Breast epithelium (tissue), 3 donors: ENCODE measurements at regions not wholly inside any gene's neighbourhood (a gene's known extent, or its start where the extent isn't known, plus 50 kb on each side); places are given as distances from the start of the nearest gene placed in this dataset.

Experiments
- CTCF ChIP-seq, 3 donors: fragments of 450-650 bp; IDR thresholded peaks; one replicate each; pipeline ENCODE4 v1.5.1; 2016 to 2017; ENCODE audit warnings: antibody characterized with exemption in 3 of 3, mild to moderate bottlenecking in 3 of 3, moderate library complexity in 3 of 3
- POLR2A ChIP-seq: fragments of 450-650 bp; IDR thresholded peaks from one replicate; pipeline ENCODE4 v1.6.1; 2016; ENCODE audit warnings: antibody characterized with exemption, mild to moderate bottlenecking, moderate library complexity

GRCh38 chr9:119773823-119774222 lies 404.6 kb upstream of the BRINP1 start:
- TF ChIP-seq POLR2A (no peak), CTCF (IDR thresholded peaks at IDR 0.05) (no peak)
